ENCODE measurements at regions not wholly inside any gene's neighbourhood (a gene's known extent, or its start where the extent isn't known, plus 50 kb on each side); places are given as distances from the start of the nearest gene placed in this dataset.

DNA sequence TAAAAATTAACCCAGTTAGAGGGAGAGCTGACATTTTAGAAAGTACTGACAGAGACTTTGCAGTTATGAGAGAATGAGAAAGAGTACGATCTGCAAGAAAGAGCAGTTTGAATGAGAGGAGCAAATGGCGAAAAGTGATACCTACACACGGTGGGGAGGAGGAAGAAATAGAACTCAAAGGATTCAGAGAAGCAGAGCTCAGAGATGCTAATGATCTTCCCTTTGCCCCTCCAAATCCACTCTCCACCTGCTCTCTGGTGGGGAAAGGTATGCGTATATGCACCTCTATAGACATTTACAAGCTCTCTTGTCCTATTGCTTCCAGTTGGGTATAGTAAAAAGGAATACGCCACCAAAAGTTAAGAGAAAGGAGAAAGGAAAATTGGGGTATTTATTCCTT is 123.3 kb upstream of the TTC14 start:
- no peak overlapping the region for H3K27ac ChIP-seq (ENCODE audit: low read length)
- H3K27me3 ChIP-seq (ENCODE audit: insufficient read depth, low read depth, low read length), result no peaks in the 10 kb centered on the region
- H4K20me1 ChIP-seq (ENCODE audit: insufficient read depth), result no peaks in the 10 kb centered on the region
- no peak for TF ChIP-seq EZH2 (IDR thresholded peaks at IDR 0.05; ENCODE audit: borderline replicate concordance, insufficient read depth, low read length, poor library complexity, severe bottlenecking)
- no peak for TF ChIP-seq TAF1 (IDR thresholded peaks at IDR 0.05; ENCODE audit: low read depth)
- no peaks in the 10 kb centered on the region for H3K9me2 ChIP-seq (ENCODE audit: insufficient read depth, low read length)
- no peaks in the 10 kb centered on the region for H3K9me3 ChIP-seq (ENCODE audit: low read length)
- H3K79me2 ChIP-seq (replicated peaks; ENCODE audit: insufficient read depth, low read length), result no peaks in the 10 kb centered on the region
- H3K4me3 ChIP-seq (ENCODE audit: low read length), result no peak overlapping the region
- no peaks in the 10 kb centered on the region for H3K36me3 ChIP-seq (ENCODE audit: insufficient read depth, low read length)
- H2AFZ ChIP-seq (ENCODE audit: low read depth, low read length), result no peak overlapping the region
- H3K9ac ChIP-seq (ENCODE audit: low read length), result no peak overlapping the region
- no peak overlapping the region for H3K4me2 ChIP-seq (ENCODE audit: low read length)
- no peaks in the 10 kb centered on the region for H3F3A ChIP-seq (ENCODE audit: insufficient read depth, low read length, poor library complexity, severe bottlenecking)

- Histone ChIP-seq H3K27me3 (ENCODE audit: insufficient read depth, low read depth, low read length) (no peaks in the 10 kb centered on the region), H3K36me3 (ENCODE audit: insufficient read depth, low read length) (no peaks in the 10 kb centered on the region), H3K9ac (ENCODE audit: low read length) (no peak overlapping the region), H2AFZ (ENCODE audit: low read depth, low read length) (no peak overlapping the region), H3K79me2 (replicated peaks; ENCODE audit: insufficient read depth, low read length) (no peaks in the 10 kb centered on the region), H3K27ac (ENCODE audit: low read length) (no peak overlapping the region), H3F3A (ENCODE audit: insufficient read depth, low read length, poor library complexity, severe bottlenecking) (no peaks in the 10 kb centered on the region), H3K9me2 (ENCODE audit: insufficient read depth, low read length) (no peaks in the 10 kb centered on the region), H3K4me2 (ENCODE audit: low read length) (no peak overlapping the region), H3K9me3 (ENCODE audit: low read length) (no peaks in the 10 kb centered on the region), H4K20me1 (ENCODE audit: insufficient read depth) (no peaks in the 10 kb centered on the region), H3K4me3 (ENCODE audit: low read length) (no peak overlapping the region)
- TF ChIP-seq, protein P1, sequence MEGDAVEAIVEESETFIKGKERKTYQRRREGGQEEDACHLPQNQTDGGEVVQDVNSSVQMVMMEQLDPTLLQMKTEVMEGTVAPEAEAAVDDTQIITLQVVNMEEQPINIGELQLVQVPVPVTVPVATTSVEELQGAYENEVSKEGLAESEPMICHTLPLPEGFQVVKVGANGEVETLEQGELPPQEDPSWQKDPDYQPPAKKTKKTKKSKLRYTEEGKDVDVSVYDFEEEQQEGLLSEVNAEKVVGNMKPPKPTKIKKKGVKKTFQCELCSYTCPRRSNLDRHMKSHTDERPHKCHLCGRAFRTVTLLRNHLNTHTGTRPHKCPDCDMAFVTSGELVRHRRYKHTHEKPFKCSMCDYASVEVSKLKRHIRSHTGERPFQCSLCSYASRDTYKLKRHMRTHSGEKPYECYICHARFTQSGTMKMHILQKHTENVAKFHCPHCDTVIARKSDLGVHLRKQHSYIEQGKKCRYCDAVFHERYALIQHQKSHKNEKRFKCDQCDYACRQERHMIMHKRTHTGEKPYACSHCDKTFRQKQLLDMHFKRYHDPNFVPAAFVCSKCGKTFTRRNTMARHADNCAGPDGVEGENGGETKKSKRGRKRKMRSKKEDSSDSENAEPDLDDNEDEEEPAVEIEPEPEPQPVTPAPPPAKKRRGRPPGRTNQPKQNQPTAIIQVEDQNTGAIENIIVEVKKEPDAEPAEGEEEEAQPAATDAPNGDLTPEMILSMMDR (IDR thresholded peaks at IDR 0.05; ENCODE audit: poor library complexity, severe bottlenecking), result no peak
- no peak for TF ChIP-seq RAD21 (conservative IDR thresholded peaks at IDR 0.05)
- TF ChIP-seq EP300 (conservative IDR thresholded peaks at IDR 0.05; ENCODE audit: poor library complexity, severe bottlenecking), result no peak
- no peak for TF ChIP-seq TAF1 (IDR thresholded peaks at IDR 0.05; ENCODE audit: low read depth)
- TF ChIP-seq, protein P2, sequence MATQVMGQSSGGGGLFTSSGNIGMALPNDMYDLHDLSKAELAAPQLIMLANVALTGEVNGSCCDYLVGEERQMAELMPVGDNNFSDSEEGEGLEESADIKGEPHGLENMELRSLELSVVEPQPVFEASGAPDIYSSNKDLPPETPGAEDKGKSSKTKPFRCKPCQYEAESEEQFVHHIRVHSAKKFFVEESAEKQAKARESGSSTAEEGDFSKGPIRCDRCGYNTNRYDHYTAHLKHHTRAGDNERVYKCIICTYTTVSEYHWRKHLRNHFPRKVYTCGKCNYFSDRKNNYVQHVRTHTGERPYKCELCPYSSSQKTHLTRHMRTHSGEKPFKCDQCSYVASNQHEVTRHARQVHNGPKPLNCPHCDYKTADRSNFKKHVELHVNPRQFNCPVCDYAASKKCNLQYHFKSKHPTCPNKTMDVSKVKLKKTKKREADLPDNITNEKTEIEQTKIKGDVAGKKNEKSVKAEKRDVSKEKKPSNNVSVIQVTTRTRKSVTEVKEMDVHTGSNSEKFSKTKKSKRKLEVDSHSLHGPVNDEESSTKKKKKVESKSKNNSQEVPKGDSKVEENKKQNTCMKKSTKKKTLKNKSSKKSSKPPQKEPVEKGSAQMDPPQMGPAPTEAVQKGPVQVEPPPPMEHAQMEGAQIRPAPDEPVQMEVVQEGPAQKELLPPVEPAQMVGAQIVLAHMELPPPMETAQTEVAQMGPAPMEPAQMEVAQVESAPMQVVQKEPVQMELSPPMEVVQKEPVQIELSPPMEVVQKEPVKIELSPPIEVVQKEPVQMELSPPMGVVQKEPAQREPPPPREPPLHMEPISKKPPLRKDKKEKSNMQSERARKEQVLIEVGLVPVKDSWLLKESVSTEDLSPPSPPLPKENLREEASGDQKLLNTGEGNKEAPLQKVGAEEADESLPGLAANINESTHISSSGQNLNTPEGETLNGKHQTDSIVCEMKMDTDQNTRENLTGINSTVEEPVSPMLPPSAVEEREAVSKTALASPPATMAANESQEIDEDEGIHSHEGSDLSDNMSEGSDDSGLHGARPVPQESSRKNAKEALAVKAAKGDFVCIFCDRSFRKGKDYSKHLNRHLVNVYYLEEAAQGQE (IDR thresholded peaks at IDR 0.05; ENCODE audit: borderline replicate concordance), result no peak
- TF ChIP-seq EZH2 (IDR thresholded peaks at IDR 0.05; ENCODE audit: borderline replicate concordance, insufficient read depth, low read length, poor library complexity, severe bottlenecking), result no peak
- TF ChIP-seq POLR2AphosphoS5 (IDR thresholded peaks at IDR 0.05), result no peak
- no peak for TF ChIP-seq SMC3 (conservative IDR thresholded peaks at IDR 0.05; ENCODE audit: poor library complexity)
- TF ChIP-seq MXI1 (conservative IDR thresholded peaks at IDR 0.05; ENCODE audit: poor library complexity, severe bottlenecking), result no peak
Measured at GRCh38 chr3:180492047-180492446, 109.9 kb upstream of the TTC14 start.

DNA sequence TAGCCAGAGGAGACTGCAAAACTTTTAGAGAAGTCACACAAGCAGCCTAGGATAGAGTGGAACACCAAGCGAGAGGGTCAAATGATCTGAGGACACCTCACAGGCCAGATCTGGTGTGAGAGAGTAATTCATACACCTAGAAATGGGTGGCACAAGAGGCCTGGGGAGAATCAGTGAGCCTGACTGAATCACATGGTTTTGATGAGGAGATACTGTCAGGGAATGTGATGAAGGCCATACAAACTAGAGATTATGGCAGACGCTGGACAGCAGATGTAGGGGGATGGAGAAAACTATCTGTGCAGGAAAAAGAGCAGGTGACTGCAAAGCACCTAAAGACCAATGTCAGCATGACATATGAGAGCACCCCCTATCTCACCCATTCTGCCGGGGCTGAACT is 105.0 kb upstream of the TTC14 start:
- Histone ChIP-seq H3K36me3 (ENCODE audit: insufficient read depth, low read length) (no peaks in the 10 kb centered on the region), H4K20me1 (ENCODE audit: insufficient read depth) (no peaks in the 10 kb centered on the region), H3F3A (ENCODE audit: insufficient read depth, low read length, poor library complexity, severe bottlenecking) (no peaks in the 10 kb centered on the region), H3K9me2 (ENCODE audit: insufficient read depth, low read length) (no peaks in the 10 kb centered on the region), H3K4me3 (ENCODE audit: low read length) (no peak overlapping the region), H2AFZ (ENCODE audit: low read depth, low read length) (no peak overlapping the region), H3K27ac (ENCODE audit: low read length) (no peak overlapping the region), H3K4me2 (ENCODE audit: low read length) (no peak overlapping the region), H3K9ac (ENCODE audit: low read length) (no peak overlapping the region), H3K9me3 (ENCODE audit: low read length) (peaks cover 6% of the 10 kb centered on the region), H3K79me2 (replicated peaks; ENCODE audit: insufficient read depth, low read length) (no peaks in the 10 kb centered on the region), H3K27me3 (ENCODE audit: insufficient read depth, low read depth, low read length) (no peaks in the 10 kb centered on the region)
- TF ChIP-seq, protein P1 (IDR thresholded peaks at IDR 0.05; ENCODE audit: poor library complexity, severe bottlenecking), result no peak
- TF ChIP-seq MXI1 (conservative IDR thresholded peaks at IDR 0.05; ENCODE audit: poor library complexity, severe bottlenecking), result no peak
- TF ChIP-seq, protein P2 (IDR thresholded peaks at IDR 0.05; ENCODE audit: borderline replicate concordance), result no peak
- no peak for TF ChIP-seq POLR2AphosphoS5 (IDR thresholded peaks at IDR 0.05)
- no peak for TF ChIP-seq SMC3 (conservative IDR thresholded peaks at IDR 0.05; ENCODE audit: poor library complexity)
- no peak for TF ChIP-seq RAD21 (conservative IDR thresholded peaks at IDR 0.05)
- no peak for TF ChIP-seq EP300 (conservative IDR thresholded peaks at IDR 0.05; ENCODE audit: poor library complexity, severe bottlenecking)
- no peak for TF ChIP-seq EZH2 (IDR thresholded peaks at IDR 0.05; ENCODE audit: borderline replicate concordance, insufficient read depth, low read length, poor library complexity, severe bottlenecking)
